ENCODE measurements at regions not wholly inside any gene's neighbourhood (a gene's known extent, or its start where the extent isn't known, plus 50 kb on each side); places are given as distances from the start of the nearest gene placed in this dataset.

DNA sequence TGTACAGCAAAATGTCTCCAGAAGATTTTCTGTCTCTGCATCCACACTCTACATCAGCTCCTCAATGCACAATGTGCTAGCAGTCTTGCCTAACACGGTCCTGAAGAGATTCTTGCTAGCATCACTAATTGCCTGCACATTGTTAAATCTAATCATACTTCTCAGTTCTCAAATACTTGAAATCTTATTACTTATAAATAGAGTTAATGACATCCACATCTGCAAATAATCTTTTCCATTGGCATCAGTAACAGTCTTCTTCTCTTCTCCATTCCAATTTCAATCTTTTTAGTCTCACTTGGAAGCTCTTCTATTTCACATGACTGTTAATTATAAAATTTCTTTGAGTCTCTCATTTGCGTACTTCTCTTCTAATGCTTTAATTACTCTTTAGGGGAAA lies 630.5 kb upstream of the SLITRK6 start:
- TF ChIP-seq, protein P1, sequence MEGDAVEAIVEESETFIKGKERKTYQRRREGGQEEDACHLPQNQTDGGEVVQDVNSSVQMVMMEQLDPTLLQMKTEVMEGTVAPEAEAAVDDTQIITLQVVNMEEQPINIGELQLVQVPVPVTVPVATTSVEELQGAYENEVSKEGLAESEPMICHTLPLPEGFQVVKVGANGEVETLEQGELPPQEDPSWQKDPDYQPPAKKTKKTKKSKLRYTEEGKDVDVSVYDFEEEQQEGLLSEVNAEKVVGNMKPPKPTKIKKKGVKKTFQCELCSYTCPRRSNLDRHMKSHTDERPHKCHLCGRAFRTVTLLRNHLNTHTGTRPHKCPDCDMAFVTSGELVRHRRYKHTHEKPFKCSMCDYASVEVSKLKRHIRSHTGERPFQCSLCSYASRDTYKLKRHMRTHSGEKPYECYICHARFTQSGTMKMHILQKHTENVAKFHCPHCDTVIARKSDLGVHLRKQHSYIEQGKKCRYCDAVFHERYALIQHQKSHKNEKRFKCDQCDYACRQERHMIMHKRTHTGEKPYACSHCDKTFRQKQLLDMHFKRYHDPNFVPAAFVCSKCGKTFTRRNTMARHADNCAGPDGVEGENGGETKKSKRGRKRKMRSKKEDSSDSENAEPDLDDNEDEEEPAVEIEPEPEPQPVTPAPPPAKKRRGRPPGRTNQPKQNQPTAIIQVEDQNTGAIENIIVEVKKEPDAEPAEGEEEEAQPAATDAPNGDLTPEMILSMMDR (IDR thresholded peaks at IDR 0.05; ENCODE audit: poor library complexity, severe bottlenecking): no peak
- Histone ChIP-seq H3K36me3 (ENCODE audit: low read depth) (no peaks in the 10 kb centered on the region), H3K4me1 (ENCODE audit: insufficient read depth, poor library complexity, severe bottlenecking) (no peaks in the 10 kb centered on the region), H3K9me3 (ENCODE audit: severe bottlenecking) (no peaks in the 10 kb centered on the region), H3K27ac (ENCODE audit: poor library complexity, severe bottlenecking) (no peak overlapping the region), H3K4me3 (ENCODE audit: severe bottlenecking) (no peak overlapping the region), H3K27me3 (ENCODE audit: insufficient read depth, poor library complexity, severe bottlenecking) (no peaks in the 10 kb centered on the region)
- DNase-seq (ENCODE audit: low spot score) (no peak), ATAC-seq (ENCODE audit: low read depth) (no peak)

DNA sequence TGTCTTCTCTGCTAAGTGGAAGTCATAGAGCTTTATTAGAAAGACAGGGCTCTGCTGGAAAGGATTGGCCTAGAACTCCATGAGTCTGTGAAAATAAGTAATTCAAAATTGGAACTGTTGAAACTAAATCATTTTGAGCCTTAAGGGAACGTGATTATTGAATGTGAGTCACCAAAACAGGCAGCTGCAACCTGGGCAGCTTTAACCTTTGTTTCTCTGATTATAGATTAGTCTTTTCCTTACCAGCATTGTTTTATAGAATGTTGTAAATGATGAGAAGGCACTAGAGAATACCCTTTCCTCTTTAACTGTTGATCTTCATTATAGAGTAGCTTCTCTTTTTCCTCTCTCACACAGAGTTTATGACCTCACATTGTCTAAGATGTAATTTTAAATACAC lies 638.8 kb upstream of the SLITRK6 start:
- H3K27me3 ChIP-seq (ENCODE audit: insufficient read depth, poor library complexity, severe bottlenecking): no peaks in the 10 kb centered on the region
- no peaks in the 10 kb centered on the region for H3K9me3 ChIP-seq (ENCODE audit: severe bottlenecking)
- no peak for DNase-seq (ENCODE audit: low spot score)
- H3K36me3 ChIP-seq (ENCODE audit: low read depth): no peaks in the 10 kb centered on the region
- H3K4me1 ChIP-seq (ENCODE audit: insufficient read depth, poor library complexity, severe bottlenecking): peaks cover 3% of the 10 kb centered on the region
- TF ChIP-seq, protein P1 (IDR thresholded peaks at IDR 0.05; ENCODE audit: poor library complexity, severe bottlenecking): no peak
- no peak overlapping the region for H3K4me3 ChIP-seq (ENCODE audit: severe bottlenecking)
- ATAC-seq (ENCODE audit: low read depth): peak; percentile 23; the same call in 1 of the 3 replicates
- no peak overlapping the region for H3K27ac ChIP-seq (ENCODE audit: poor library complexity, severe bottlenecking)

DNA sequence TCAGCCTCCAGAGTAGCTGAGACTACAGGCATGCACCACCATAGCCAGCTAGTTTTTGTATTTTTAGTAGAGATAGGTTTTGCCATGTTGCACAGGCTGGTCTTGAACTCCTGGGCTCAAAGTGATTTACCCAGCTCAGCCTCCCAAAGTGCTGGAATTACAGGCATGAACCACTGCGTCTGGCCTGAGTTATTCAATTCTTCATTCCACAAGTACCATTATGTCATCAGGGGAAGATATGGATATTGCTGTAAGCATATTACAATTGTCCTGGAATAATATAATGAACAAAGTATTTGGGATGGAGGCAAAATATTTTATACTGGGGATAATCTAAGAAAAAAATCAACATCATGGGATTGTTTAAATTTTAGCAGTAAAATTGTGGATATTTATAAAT lies 646.0 kb upstream of the SLITRK6 start:
- Histone ChIP-seq H3K36me3 (ENCODE audit: low read depth) (no peaks in the 10 kb centered on the region), H3K4me3 (ENCODE audit: severe bottlenecking) (no peak overlapping the region), H3K4me1 (ENCODE audit: insufficient read depth, poor library complexity, severe bottlenecking) (no peaks in the 10 kb centered on the region), H3K9me3 (ENCODE audit: severe bottlenecking) (no peaks in the 10 kb centered on the region), H3K27ac (ENCODE audit: poor library complexity, severe bottlenecking) (no peak overlapping the region), H3K27me3 (ENCODE audit: insufficient read depth, poor library complexity, severe bottlenecking) (no peaks in the 10 kb centered on the region)
- TF ChIP-seq, protein P1 (IDR thresholded peaks at IDR 0.05; ENCODE audit: poor library complexity, severe bottlenecking): no peak
- ATAC-seq (ENCODE audit: low read depth) (no peak), DNase-seq (ENCODE audit: low spot score) (no peak)

DNA sequence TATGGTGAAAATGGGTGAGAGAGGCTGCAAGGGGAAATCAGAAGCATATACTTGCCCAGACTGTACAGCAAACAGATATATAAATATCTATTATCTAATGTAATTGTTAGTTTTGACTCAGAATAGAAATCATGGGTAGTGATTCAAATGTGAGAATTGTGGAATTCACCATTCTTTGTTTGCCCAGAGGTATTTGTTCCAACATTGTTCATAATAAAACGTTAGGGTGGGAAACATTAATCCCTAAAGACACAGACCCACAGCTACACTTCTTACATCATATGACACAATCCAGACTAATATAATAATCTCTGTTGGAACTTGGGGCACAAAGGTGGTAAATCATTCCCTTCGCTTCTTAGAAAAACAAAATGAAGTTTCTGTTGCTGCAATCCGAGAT lies 646.5 kb upstream of the SLITRK6 start:
- Histone ChIP-seq H3K36me3 (ENCODE audit: low read depth) (no peaks in the 10 kb centered on the region), H3K27ac (ENCODE audit: poor library complexity, severe bottlenecking) (no peak overlapping the region), H3K4me3 (ENCODE audit: severe bottlenecking) (no peak overlapping the region), H3K4me1 (ENCODE audit: insufficient read depth, poor library complexity, severe bottlenecking) (no peaks in the 10 kb centered on the region), H3K9me3 (ENCODE audit: severe bottlenecking) (no peaks in the 10 kb centered on the region), H3K27me3 (ENCODE audit: insufficient read depth, poor library complexity, severe bottlenecking) (no peaks in the 10 kb centered on the region)
- TF ChIP-seq, protein P1 (IDR thresholded peaks at IDR 0.05; ENCODE audit: poor library complexity, severe bottlenecking): no peak
- ATAC-seq (ENCODE audit: low read depth) (no peak), DNase-seq (ENCODE audit: low spot score) (no peak)

DNA sequence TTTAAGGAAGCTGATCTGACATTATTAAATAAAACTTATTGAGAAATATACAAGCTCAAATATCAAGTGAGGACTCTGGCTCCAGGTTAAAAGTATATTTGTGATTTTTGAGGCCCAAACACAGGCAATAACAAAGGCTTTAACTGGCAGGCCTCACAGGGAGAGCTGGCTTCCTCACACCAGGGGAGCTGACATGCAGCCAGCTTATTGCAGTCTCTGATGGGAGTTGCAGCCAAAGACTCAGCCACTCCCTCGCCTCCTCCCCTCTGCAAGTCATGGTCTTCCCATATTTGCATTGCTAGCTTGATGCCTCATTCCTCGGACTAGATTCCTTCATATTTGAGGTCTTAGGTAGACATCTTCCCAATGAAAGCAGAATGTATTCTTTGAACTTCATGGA lies 647.1 kb upstream of the SLITRK6 start:
- Histone ChIP-seq H3K4me3 (ENCODE audit: severe bottlenecking) (no peak overlapping the region), H3K9me3 (ENCODE audit: severe bottlenecking) (no peaks in the 10 kb centered on the region), H3K36me3 (ENCODE audit: low read depth) (no peaks in the 10 kb centered on the region), H3K4me1 (ENCODE audit: insufficient read depth, poor library complexity, severe bottlenecking) (no peaks in the 10 kb centered on the region), H3K27ac (ENCODE audit: poor library complexity, severe bottlenecking) (no peak overlapping the region), H3K27me3 (ENCODE audit: insufficient read depth, poor library complexity, severe bottlenecking) (no peaks in the 10 kb centered on the region)
- TF ChIP-seq, protein P1 (IDR thresholded peaks at IDR 0.05; ENCODE audit: poor library complexity, severe bottlenecking): no peak
- DNase-seq (ENCODE audit: low spot score) (no peak), ATAC-seq (ENCODE audit: low read depth) (no peak)
